HG03457 (cell line): ENCODE measurements at regions not wholly inside any gene's neighbourhood (a gene's known extent, or its start where the extent isn't known, plus 50 kb on each side); places are given as distances from the start of the nearest gene placed in this dataset.

Source experiments
- ATAC-seq: cut with Tn5 transposase; IDR thresholded peaks from one replicate; pipeline ENCODE4 v1.9.1; 2021; ENCODE audit warnings: moderate number of reproducible peaks; ENCODE audit not compliant: unreplicated experiment

DNA sequence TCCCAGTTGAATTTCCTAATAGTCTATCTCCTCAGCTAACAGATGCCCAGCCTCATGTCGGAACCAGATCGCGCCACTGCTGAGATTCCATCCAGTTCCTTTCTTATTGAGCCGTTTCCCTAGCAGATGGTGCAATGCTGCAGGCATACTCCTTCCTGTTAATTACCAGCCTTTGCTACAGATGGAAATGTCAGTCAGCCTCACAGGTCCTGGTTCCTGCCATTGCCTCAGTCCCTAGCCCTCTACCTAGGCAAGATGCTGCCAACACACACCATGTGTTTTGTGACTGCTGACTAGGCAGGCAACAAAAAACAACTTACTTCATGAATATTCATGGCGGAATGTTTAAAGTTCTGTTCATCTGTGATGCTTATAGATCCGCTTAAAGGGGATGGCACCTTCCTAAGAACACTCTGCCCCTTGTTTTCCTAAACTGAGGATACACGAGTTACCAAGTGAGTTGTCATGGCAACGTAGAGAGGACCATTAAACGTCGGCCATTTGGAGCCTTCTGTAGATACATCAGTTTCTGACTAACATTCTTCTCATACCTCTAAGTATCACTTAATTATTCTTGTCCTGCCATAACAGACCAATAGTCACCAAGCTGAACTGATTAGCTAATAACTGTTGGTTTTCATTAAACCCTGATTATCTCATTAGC lies 749.5 kb downstream of the RNF144A start:
- no peak for ATAC-seq

GRCh38 chr2:7667260-7667757 lies 750.1 kb downstream of the RNF144A start:
- no peak for ATAC-seq

- no peak for ATAC-seq
Observed at GRCh38 chr2:7670905-7671641, 753.9 kb downstream of the RNF144A start.

DNA sequence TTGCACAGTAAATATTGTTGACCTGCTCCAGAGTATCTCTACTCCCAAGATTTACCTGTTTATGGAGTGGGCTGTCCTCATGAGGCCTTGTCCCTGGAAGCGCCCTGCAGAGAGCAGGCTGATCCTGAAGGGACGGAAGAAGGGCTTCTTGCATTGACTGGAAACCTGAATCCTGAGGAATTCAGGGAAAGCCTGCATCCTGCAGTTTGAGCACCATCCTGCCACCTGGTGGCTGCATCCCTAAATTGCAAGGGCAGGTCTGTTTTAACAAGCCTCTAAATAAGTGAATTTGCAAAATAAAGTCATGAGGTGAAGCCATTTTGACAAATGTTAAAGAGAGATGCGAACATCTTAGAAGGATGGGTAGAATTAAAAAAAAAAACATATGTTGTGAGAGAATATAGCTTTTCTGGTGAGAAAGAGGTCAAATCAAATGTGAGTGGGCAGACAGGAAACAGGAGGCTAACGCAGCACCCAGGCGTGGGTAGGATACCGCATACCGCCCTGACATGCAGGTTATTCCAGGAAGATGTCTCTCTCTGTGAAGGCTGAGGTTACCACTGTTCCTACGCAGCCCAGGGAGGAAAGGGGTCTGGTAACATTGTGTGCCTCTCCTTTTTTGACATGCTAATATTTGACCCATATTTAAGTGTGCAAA lies 754.9 kb downstream of the RNF144A start:
- no peak for ATAC-seq

DNA sequence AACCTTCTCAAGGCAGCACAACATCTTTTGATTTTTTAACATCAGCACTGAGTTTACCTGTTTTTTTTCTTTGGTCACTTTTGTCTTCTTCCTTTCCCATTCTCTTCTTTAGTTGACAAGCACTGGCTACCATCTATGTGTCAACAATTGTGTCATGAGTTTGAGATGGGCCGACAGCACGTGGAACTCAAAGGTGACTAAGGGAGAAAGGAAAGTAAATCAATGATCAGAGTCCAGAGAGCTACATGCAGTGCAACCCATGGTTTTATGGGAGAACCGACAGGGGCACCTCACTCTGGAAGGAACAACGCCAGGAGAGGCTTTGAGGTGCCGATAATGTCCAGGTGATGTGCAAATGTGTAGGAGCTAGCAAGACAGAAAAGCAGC lies 755.5 kb downstream of the RNF144A start:
- ATAC-seq, result no peak

DNA sequence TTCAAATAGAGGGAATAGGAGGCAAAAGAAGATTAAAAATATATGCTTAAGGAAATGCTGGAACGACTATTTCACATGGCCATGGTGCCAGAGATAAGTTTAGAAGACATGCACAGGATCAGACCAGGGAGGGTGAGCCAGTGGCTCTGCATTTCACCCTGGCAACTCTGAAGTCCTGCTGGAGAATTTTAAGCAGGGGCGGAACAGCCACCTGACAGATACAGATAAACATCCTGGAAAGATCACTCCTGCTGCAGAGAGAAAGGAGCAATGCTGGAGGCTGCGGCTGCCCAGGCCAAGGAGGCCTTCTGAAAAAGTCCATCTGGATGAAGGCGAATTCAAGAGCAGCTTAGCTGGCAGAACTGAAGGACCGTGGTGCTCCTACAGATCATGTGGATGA lies 755.9 kb downstream of the RNF144A start:
- no peak for ATAC-seq

DNA sequence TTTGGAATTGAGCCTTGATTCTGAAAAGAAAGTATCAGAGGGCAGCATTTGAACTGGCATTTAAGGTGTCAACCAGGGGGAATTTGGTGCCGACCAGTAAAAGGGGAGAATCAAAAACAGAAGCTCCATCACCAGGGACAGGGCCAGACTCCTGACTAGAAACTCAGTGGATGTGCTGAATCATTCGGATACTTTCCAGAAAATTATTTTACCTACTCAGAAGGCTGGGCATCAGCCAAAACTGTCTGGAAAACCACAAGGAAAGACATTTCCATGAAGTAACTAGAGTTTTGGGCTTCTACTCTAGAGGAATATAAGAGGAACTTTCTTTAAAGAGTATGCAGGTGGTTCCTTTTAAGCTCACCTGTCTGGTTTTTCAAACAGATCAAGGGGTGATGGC lies 756.6 kb downstream of the RNF144A start:
- ATAC-seq, result no peak

- ATAC-seq, result no peak
Observed at GRCh38 chr2:7674606-7675005, 757.4 kb downstream of the RNF144A start.

GRCh38 chr2:7676714-7677113 lies 759.5 kb downstream of the RNF144A start:
- ATAC-seq, result no peak

- no peak for ATAC-seq
Observed at GRCh38 chr2:7681881-7682461, 764.8 kb downstream of the RNF144A start.

DNA sequence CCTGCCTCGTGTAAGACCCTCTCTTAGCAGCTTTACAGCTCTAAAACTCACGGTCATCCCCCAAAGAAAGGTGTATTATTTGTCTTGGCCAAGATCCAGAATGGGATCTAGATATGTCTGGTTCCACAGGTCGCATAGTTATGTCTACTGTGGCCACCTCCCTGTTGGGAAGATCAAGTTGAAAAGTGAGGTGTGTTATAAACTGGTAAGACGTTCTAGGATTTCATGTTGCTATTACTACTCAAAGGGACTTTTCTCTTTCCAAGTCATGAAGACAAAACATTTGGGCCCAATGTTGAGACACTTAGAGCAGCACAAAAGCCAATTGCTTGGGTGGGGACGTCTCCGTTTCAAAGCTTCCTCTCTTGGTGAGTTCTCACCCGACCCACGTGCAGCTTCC lies 766.0 kb downstream of the RNF144A start:
- ATAC-seq, result no peak

- no peak for ATAC-seq
Observed at GRCh38 chr2:7683708-7684107, 766.5 kb downstream of the RNF144A start.

- no peak for ATAC-seq
Observed at GRCh38 chr2:7685342-7686015, 768.3 kb downstream of the RNF144A start.

DNA sequence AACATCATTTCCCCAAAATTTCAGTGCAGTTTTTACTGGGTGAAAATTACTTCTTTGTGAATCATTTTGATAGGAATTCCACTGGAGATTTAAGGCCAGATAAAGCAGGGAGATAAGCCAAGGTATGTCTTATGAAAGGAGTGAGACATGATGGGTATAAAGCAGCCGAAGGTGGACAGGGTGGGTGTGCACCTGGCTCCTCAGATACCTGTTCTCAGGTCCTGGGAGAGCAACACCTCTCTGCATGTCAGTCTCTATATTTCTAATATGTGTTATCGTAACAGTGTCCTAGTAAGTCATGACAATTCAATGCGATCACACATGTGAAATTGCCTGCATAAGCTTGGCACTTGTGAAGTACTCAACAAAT lies 768.8 kb downstream of the RNF144A start:
- ATAC-seq, result no peak

GRCh38 chr2:7691961-7692656 lies 774.9 kb downstream of the RNF144A start:
- no peak for ATAC-seq

GRCh38 chr2:7692657-7693161 lies 775.5 kb downstream of the RNF144A start:
- ATAC-seq, result no peak

- no peak for ATAC-seq
Observed at GRCh38 chr2:7693246-7694075, 776.2 kb downstream of the RNF144A start.

GRCh38 chr2:7694076-7694985 lies 777.1 kb downstream of the RNF144A start:
- no peak for ATAC-seq
